VCaP (cell line): ENCODE measurements at regions not wholly inside any gene's neighbourhood (a gene's known extent, or its start where the extent isn't known, plus 50 kb on each side); places are given as distances from the start of the nearest gene placed in this dataset.
"Not testable (repeated sequence)": the region's sequence is repeated elsewhere in the genome, so short reads cannot be mapped to it uniquely, and the experiment has no call there.

Experiments
- H3K27ac ChIP-seq: fragments of 450-650 bp; 2 replicates; pipeline ENCODE4 v1.5.1; 2017
- TF ChIP-seq, protein P1 (sequence below): fragments of 450-650 bp; conservative IDR thresholded peaks from 2 replicates; pipeline ENCODE4 v1.5.1; 2017; ENCODE audit warnings: mild to moderate bottlenecking, moderate library complexity

DNA sequence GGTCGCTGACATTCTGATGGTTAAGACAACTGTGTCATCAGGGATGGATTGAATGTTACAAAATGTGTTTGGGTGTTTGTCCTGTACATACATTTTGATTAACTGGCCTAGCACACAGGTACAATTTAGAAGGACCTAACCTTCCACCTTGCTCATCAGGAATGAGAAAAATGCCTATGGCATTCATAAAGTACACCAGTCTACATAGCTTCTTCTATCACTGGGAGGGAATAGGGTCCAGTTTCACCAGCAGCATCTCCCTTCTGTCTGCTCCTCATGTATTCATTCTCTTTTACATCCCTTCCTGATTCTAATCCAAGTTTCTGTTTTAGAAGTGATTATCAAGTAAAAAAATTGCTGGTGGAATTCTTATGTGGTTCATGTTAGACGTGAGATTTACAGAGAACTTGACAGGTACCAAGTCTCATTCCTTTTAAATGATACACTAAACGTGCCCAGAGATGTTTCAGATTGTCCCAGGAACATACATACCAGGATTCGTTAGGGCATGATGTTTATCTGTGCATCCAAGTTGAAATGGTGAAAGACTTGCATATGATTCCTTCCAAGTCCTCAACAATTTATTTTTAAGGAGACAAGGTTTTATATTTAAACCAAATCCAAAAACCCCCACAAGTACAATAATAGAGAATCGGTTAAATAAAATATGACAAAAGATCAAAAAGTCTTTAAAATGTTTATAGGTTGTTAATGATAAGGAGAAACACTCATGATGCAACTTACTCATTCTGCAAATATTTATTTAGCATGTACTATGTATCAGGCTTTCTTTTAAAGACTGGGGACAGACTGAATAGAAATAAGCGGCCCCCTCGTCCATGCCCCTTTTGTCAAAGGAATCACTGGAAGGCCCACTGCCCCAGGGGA is 359.1 kb downstream of the ZNF674 start:
- TF ChIP-seq, protein P1, sequence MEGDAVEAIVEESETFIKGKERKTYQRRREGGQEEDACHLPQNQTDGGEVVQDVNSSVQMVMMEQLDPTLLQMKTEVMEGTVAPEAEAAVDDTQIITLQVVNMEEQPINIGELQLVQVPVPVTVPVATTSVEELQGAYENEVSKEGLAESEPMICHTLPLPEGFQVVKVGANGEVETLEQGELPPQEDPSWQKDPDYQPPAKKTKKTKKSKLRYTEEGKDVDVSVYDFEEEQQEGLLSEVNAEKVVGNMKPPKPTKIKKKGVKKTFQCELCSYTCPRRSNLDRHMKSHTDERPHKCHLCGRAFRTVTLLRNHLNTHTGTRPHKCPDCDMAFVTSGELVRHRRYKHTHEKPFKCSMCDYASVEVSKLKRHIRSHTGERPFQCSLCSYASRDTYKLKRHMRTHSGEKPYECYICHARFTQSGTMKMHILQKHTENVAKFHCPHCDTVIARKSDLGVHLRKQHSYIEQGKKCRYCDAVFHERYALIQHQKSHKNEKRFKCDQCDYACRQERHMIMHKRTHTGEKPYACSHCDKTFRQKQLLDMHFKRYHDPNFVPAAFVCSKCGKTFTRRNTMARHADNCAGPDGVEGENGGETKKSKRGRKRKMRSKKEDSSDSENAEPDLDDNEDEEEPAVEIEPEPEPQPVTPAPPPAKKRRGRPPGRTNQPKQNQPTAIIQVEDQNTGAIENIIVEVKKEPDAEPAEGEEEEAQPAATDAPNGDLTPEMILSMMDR: no peak
- H3K27ac ChIP-seq: no peak overlapping the region

GRCh38 chrX:46184749-46185148 is 360.5 kb downstream of the ZNF674 start:
- no peak overlapping the region for H3K27ac ChIP-seq
- TF ChIP-seq, protein P1: no peak

- TF ChIP-seq, protein P1: no peak
- no peak overlapping the region for H3K27ac ChIP-seq
These were observed 364.9 kb downstream of the ZNF674 start for GRCh38 chrX:46180258-46180687.

- no peak overlapping the region for H3K27ac ChIP-seq
- TF ChIP-seq, protein P1: no peak
These were observed 365.5 kb downstream of the ZNF674 start for GRCh38 chrX:46179748-46180147.

DNA sequence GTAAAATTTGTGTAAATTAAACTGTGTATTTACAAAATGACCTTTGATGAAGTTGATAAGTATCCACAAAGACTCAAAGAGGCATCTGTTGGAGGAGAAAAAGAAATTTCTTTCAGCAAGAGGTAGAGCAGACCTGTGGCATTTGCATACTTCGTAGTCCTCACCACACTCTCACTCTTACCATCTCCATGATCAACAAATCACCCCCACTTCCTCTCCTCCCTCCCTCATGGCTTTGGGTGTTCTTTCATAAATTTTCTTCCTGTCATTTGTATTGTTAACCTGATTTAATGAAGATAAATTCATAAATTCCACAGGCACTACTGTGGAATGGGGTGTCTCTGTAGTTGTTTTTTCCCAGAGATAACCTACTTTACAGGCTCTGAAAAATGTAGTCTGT is 366.5 kb downstream of the ZNF674 start:
- TF ChIP-seq, protein P1: no peak
- H3K27ac ChIP-seq: no peak overlapping the region

DNA sequence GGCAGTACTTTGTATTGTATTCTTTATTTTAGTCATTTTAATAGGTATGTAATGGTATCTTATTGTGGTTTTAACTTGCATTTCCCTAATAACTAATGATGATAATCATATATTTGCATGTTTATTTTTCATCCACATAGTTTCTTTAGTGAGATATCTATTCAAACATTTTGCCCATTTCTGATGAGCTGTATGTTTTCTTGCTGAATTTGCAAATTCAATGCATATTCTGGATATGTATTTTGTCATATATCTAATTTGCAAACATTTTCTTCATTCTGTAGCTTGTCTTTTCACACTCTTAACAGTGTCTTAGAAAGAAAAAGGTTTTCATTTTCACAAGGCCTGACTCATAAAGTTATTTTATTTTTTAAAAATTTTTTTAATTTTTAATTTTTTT is 372.1 kb downstream of the ZNF674 start:
- TF ChIP-seq, protein P1: no peak
- no peak overlapping the region for H3K27ac ChIP-seq

DNA sequence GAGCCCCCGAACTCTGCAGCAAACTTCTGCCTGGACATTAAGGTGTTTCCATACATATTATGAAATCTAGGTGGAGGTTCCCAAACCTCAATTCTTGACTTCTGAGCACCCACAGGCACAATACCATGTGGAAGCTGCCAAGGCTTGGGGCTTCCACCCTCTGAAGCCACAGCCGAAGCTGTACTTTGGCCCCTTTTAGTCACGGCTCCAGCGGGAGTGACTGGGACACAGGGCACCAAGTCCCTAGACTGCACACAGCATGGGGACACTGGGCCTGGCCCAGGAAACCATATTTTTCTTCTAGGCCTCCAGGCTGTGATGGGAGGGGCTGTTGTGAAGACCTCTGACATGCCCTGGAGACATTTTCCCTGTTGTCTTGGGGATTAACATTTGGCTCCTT is 373.8 kb downstream of the ZNF674 start:
- not testable (repeated sequence) for H3K27ac ChIP-seq

GRCh38 chrX:46169808-46170207 is 375.4 kb downstream of the ZNF674 start:
- TF ChIP-seq, protein P1: no peak

More at GRCh38 chrX:46169808-46170207, 375.4 kb downstream of the ZNF674 start:
- H3K27ac ChIP-seq: no peak overlapping the region
